ENCODE measurements at regions not wholly inside any gene's neighbourhood (a gene's known extent, or its start where the extent isn't known, plus 50 kb on each side); places are given as distances from the start of the nearest gene placed in this dataset.

- H2BK12ac ChIP-seq (ENCODE audit: low read depth, low read length) = no peak overlapping the region
- CTCF ChIA-PET (ENCODE audit: partially characterized antibody) = interaction anchor here (0.6 kb wide), 1 partner anchor 175 kb away, joined by 3 read pairs; no protein-coding TSS in a partner anchor
- no peak overlapping the region for H3K27ac ChIP-seq (ENCODE audit: low read depth, low read length)
These were observed 182.8 kb upstream of the AGAP1 start for GRCh38 chr2:235311044-235311443.

More at GRCh38 chr2:235311044-235311443, 182.8 kb upstream of the AGAP1 start:
- H4K91ac ChIP-seq (replicated peaks; ENCODE audit: insufficient read length, low read length) = no peak overlapping the region
- no peaks in the 10 kb centered on the region for H4K20me1 ChIP-seq (replicated peaks in 1 of 2; ENCODE audit: control insufficient read depth in 1 of 2, insufficient read depth in 2 of 2, low read length in 2 of 2)
- H3K9me3 ChIP-seq (ENCODE audit: insufficient read depth in 2 of 2, low read depth in 1 of 2, low read length in 1 of 2) = peaks cover 0 to 4% of the 10 kb centered on the region in 2 experiments; a peak in 1 of 4 replicates
- no peak overlapping the region for H2BK20ac ChIP-seq (ENCODE audit: low read length)
- no peaks in the 10 kb centered on the region for H3K79me1 ChIP-seq (ENCODE audit: low read depth, low read length)
- no peak overlapping the region for H2AFZ ChIP-seq (ENCODE audit: low read length)
- no peaks in the 10 kb centered on the region for H3K27me3 ChIP-seq (replicated peaks in 1 of 4; ENCODE audit: control insufficient read depth in 3 of 4, extremely low read depth in 1 of 4, insufficient read depth in 3 of 4, low read length in 3 of 4)
- H3K4me3 ChIP-seq (ENCODE audit: extremely low read depth in 1 of 4, insufficient read depth in 2 of 4, low read depth in 3 of 4, low read length in 4 of 4) = no peak overlapping the region
- no peak overlapping the region for H2BK15ac ChIP-seq (ENCODE audit: low read length)
- no peak overlapping the region for H3K18ac ChIP-seq (ENCODE audit: extremely low read depth, low read length)
- no peak overlapping the region for H3K23ac ChIP-seq (ENCODE audit: insufficient read length)
- H3K4me1 ChIP-seq (replicated peaks in 1 of 4; ENCODE audit: control insufficient read depth in 3 of 4, insufficient read depth in 4 of 4, low read length in 3 of 4) = no peaks in the 10 kb centered on the region
- no peak overlapping the region for H2BK120ac ChIP-seq (replicated peaks; ENCODE audit: low read depth, low read length)
- no peak overlapping the region for H3K9ac ChIP-seq (replicated peaks in 1 of 4; ENCODE audit: extremely low read depth in 1 of 4, low read depth in 3 of 4, low read length in 3 of 4)
- H4K8ac ChIP-seq (ENCODE audit: extremely low read depth, insufficient read depth, low read length) = no peak overlapping the region
- no peak overlapping the region for H3K4ac ChIP-seq (replicated peaks; ENCODE audit: insufficient read length, low read depth, low read length)
- H3K4me2 ChIP-seq (ENCODE audit: insufficient read depth in 1 of 2, low read depth in 2 of 2, low read length in 2 of 2) = no peak overlapping the region
- no peak for FAIRE-seq
- no peak overlapping the region for H3K14ac ChIP-seq (ENCODE audit: insufficient read length)
- TF ChIP-seq MAFK (IDR thresholded peaks at IDR 0.05; ENCODE audit: low read depth, low read length) (no peak), TBP (IDR thresholded peaks at IDR 0.05; ENCODE audit: low read depth, low read length) (no peak), GABPA (IDR thresholded peaks at IDR 0.05; ENCODE audit: borderline replicate concordance, insufficient read depth, low read length) (no peak), ZNF274 (IDR thresholded peaks at IDR 0.05; ENCODE audit: borderline replicate concordance, extremely low read depth, low read length) (no peak), CHD2 (IDR thresholded peaks at IDR 0.05; ENCODE audit: low read length) (no peak), BACH1 (IDR thresholded peaks at IDR 0.05; ENCODE audit: low read length) (no peak), RFX5 (IDR thresholded peaks at IDR 0.05; ENCODE audit: borderline replicate concordance, low read depth, low read length) (no peak), EP300 (IDR thresholded peaks at IDR 0.05; ENCODE audit: borderline replicate concordance in 1 of 2, low read depth in 2 of 2, low read length in 2 of 2) (no peak), KDM4A (IDR thresholded peaks at IDR 0.05; ENCODE audit: low read depth, low read length, severe bottlenecking) (no peak), EGR1 (IDR thresholded peaks at IDR 0.05; ENCODE audit: borderline replicate concordance, low read depth, low read length) (no peak), SIX5 (IDR thresholded peaks at IDR 0.05; ENCODE audit: low read depth, low read length) (no peak), SRF (IDR thresholded peaks at IDR 0.05; ENCODE audit: low read depth, low read length) (no peak), POLR2AphosphoS5 (IDR thresholded peaks at IDR 0.05; ENCODE audit: low read depth, low read length) (no peak), NRF1 (IDR thresholded peaks at IDR 0.05; ENCODE audit: low read depth, low read length) (no peak), YY1 (IDR thresholded peaks at IDR 0.05; ENCODE audit: low read depth, low read length) (no peak), TAF1 (IDR thresholded peaks at IDR 0.05; ENCODE audit: low read depth, low read length) (no peak)
- no peak for DNase-seq (ENCODE audit: low read depth in 1 of 2, low spot score in 2 of 2)
- H3K79me2 ChIP-seq (ENCODE audit: control insufficient read depth in 1 of 2, insufficient read depth in 2 of 2, low read length in 2 of 2) = no peaks in the 10 kb centered on the region
- no peak overlapping the region for H2AK5ac ChIP-seq (ENCODE audit: low read depth, low read length)
- H4K5ac ChIP-seq (ENCODE audit: insufficient read length, low read depth, low read length) = no peak overlapping the region
- no peak overlapping the region for H3K56ac ChIP-seq (replicated peaks; ENCODE audit: insufficient read length, low read depth, low read length)
- no peak overlapping the region for H2BK5ac ChIP-seq (ENCODE audit: low read depth, low read length)
- no peaks in the 10 kb centered on the region for H3K36me3 ChIP-seq (ENCODE audit: control insufficient read depth in 2 of 4, insufficient read depth in 4 of 4, low read length in 3 of 4)
- WGBS, 2 experiments (ENCODE audit: extremely low coverage in 1 of 2, insufficient coverage in 1 of 2, insufficient read length in 1 of 2, insufficient replicate concordance in 2 of 2, low coverage in 1 of 2, low lambda C conversion rate in 2 of 2, missing lambda C conversion rate in 1 of 2) = 96% methylated on average over 4 of the region's 4 CpGs; no CpG with 5 or more reads in 1 of the 2 experiments
- POLR2A ChIA-PET (ENCODE audit: partially characterized antibody) = no interaction called here
- H3K23me2 ChIP-seq (ENCODE audit: low read depth, low read length) = no peaks in the 10 kb centered on the region
